Stomach (tissue), 8 donors: ENCODE measurements at regions not wholly inside any gene's neighbourhood (a gene's known extent, or its start where the extent isn't known, plus 50 kb on each side); places are given as distances from the start of the nearest gene placed in this dataset.
A peak's percentile ranks its signal among the peaks of the same experiment; 100 is the strongest.

Source experiments
- DNase-seq, 2 donors: peaks; one replicate each; pipeline versions ENCODE4 v3.0.0 to v3.0.0-alpha.2; 2013 to 2019
- H3K27ac ChIP-seq, 5 donors: fragments of 200-600 bp in 4 of 5; sonication (generic) in 4 of 5; one replicate each; pipeline ENCODE4 v1.5.1; 2013 to 2019; ENCODE audit warnings: mild to moderate bottlenecking in 1 of 5, moderate library complexity in 1 of 5
- H3K27me3 ChIP-seq, 3 donors: fragments of 200-600 bp; sonication (generic); one replicate each; pipeline ENCODE4 v1.5.1; 2017 to 2019; ENCODE audit warnings: mixed run types in 1 of 3
- H3K36me3 ChIP-seq, 4 donors: fragments of 200-600 bp; sonication (generic); 1 replicate in 3 of 4; 2 replicates in 1 of 4; pipeline ENCODE4 v1.5.1; 2016 to 2019
- H3K4me1 ChIP-seq, 4 donors: fragments of 200-600 bp; sonication (generic); one replicate each; pipeline ENCODE4 v1.5.1; 2016 to 2019
- H3K4me3 ChIP-seq, 4 donors: fragments of 200-600 bp; sonication (generic) in 3 of 4; one replicate each; pipeline ENCODE4 v1.5.1; 2016 to 2019; ENCODE audit warnings: mild to moderate bottlenecking in 1 of 4
- H3K9me3 ChIP-seq, 4 donors: fragments of 200-600 bp; sonication (generic); one replicate each; pipeline ENCODE4 v1.5.1; 2016 to 2019
- EP300 ChIP-seq: sonication (generic); formaldehyde crosslinking; IDR thresholded peaks from one replicate; pipeline ENCODE4 v1.6.1; 2017; ENCODE audit warnings: antibody characterized with exemption
- POLR2A ChIP-seq, 4 donors: fragments of 450-650 bp; IDR thresholded peaks; one replicate each; pipeline ENCODE4 v1.6.1; 2016; ENCODE audit warnings: antibody characterized with exemption in 4 of 4, control low read depth in 2 of 4, mild to moderate bottlenecking in 1 of 4, moderate library complexity in 1 of 4
- POLR2AphosphoS5 ChIP-seq, 3 donors: sonication (generic); formaldehyde crosslinking; IDR thresholded peaks; one replicate each; pipeline ENCODE4 v1.6.1; 2016; ENCODE audit warnings: antibody characterized with exemption in 3 of 3
- WGBS, 5 donors: extraction: QIAGEN DNeasy Blood & Tissue Kit in 3 of 5; methylation state at CpG; one replicate each; pipeline versions ENCODE4 v1.1.5 to v1.1.7; 2013 to 2018; 5-methylcytosine and 5-hydroxymethylcytosine counted together
- intact Hi-C: fragments of 100-400 bp; cut with DNase I; formaldehyde crosslinking; loops from one replicate; pipeline ENCODE4 v1.15.1; 2023; ENCODE audit warnings: low total_unique reads
- TF ChIP-seq, protein P1 (sequence below), 7 experiments: fragments of 450-650 bp in 4 of 7; fragments of 200-600 bp in 3 of 7; sonication (generic) in 3 of 7; IDR thresholded peaks; one replicate each; pipeline ENCODE4 v1.5.1; 2016 to 2019; ENCODE audit warnings: antibody characterized with exemption in 7 of 7, control low read depth in 2 of 7, mild to moderate bottlenecking in 1 of 7
- donor health status: healthy with polysubstance abuse.
- donor health status: Bipolar disorder and iron deficiency.
- donor health status: healthy.

DNA sequence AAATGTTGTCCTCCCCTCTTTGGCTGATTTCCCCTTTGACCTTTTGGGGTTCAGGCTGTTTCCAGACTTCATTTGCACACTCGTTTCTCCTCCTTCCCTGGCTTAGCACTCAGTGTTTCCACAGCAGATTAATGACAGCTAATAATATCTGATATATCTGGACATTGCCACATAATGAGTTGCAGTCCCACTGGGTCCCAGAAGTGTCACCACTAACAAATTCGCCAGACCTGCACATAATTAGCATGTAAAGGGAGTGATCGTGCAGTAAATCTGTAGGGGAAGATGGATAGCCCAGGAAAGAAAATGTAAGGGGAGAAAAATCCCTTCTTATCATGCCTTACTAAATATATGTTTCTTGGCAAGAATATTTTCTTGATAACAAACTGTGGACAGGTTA lies 922.1 kb downstream of the TFAP2A start:
- no peaks in the 10 kb centered on the region for H3K4me1 ChIP-seq
- no peak overlapping the region for H3K4me3 ChIP-seq
- WGBS, 5 donors: 33 to 51% (median 38%) methylated on average over 3 of the region's 3 CpGs
- no peak overlapping the region for H3K27ac ChIP-seq
- intact Hi-C loops: no loop called here
- no peaks in the 10 kb centered on the region for H3K27me3 ChIP-seq
- no peak for DNase-seq
- no peaks in the 10 kb centered on the region for H3K36me3 ChIP-seq
- no peaks in the 10 kb centered on the region for H3K9me3 ChIP-seq
- no peak for TF ChIP-seq EP300
- no peak for TF ChIP-seq POLR2AphosphoS5 (IDR thresholded peaks at IDR 0.05)
- TF ChIP-seq, protein P1, sequence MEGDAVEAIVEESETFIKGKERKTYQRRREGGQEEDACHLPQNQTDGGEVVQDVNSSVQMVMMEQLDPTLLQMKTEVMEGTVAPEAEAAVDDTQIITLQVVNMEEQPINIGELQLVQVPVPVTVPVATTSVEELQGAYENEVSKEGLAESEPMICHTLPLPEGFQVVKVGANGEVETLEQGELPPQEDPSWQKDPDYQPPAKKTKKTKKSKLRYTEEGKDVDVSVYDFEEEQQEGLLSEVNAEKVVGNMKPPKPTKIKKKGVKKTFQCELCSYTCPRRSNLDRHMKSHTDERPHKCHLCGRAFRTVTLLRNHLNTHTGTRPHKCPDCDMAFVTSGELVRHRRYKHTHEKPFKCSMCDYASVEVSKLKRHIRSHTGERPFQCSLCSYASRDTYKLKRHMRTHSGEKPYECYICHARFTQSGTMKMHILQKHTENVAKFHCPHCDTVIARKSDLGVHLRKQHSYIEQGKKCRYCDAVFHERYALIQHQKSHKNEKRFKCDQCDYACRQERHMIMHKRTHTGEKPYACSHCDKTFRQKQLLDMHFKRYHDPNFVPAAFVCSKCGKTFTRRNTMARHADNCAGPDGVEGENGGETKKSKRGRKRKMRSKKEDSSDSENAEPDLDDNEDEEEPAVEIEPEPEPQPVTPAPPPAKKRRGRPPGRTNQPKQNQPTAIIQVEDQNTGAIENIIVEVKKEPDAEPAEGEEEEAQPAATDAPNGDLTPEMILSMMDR (IDR thresholded peaks at IDR 0.05): no peak
- no peak for TF ChIP-seq POLR2A (IDR thresholded peaks at IDR 0.05)

DNA sequence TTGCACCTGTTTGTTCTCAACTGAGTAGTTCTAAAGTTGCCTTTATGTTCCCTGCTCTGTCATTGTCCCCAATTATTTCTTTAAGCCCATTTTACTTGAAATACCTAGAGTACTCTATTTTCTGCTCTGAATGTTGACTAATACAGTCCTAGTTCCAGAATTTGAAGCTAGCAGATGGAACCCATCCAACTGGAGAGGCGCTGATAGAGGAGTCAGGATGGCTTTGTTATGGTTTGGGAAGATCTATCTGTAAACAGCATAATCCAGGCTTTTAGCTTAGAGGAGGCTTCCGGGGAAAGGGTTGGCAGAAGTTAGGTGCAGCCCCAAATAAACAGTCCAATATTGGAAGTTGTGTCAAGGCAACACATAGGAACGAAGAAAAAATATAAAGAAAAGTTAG lies 927.7 kb downstream of the TFAP2A start:
- TF ChIP-seq POLR2AphosphoS5 (IDR thresholded peaks at IDR 0.05) (peak in 1 of 3 donors; percentile 17), POLR2A (IDR thresholded peaks at IDR 0.05) (no peak)
- Histone ChIP-seq H3K27ac (no peak overlapping the region), H3K4me3 (no peak overlapping the region), H3K4me1 (peaks cover 0 to 6% (median 0%) of the 10 kb centered on the region in 4 donors), H3K27me3 (no peaks in the 10 kb centered on the region), H3K36me3 (no peaks in the 10 kb centered on the region), H3K9me3 (no peaks in the 10 kb centered on the region)
- intact Hi-C loops: no loop called here
- 50 to 72% (median 60%) methylated on average over 3 of the region's 3 CpGs for WGBS, 5 donors
- DNase-seq: peak in 1 of 2 donors; percentile 21

DNA sequence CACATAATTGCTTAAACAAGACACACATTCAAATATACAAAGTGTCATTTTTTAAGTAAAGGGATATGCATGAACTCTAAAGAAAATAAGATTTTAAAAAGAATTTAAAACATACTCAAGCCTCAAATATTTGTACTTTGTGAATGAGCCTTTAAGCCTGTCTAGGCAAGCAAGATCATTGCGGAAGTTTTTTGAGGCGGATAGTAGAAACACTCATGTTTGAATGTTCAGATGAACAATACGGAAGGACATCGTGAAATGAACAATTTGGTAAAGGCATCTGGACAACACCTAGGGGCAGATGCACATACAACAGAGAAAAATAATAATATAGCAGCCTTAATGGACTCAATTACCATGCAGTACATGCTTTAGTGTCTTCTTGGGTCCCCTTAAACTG lies 928.9 kb downstream of the TFAP2A start:
- intact Hi-C loops: no loop called here
- H3K9me3 ChIP-seq: no peaks in the 10 kb centered on the region
- H3K36me3 ChIP-seq: no peaks in the 10 kb centered on the region
- H3K4me3 ChIP-seq: no peak overlapping the region
- no peak overlapping the region for H3K27ac ChIP-seq
- WGBS, 5 donors: 77 to 85% (median 84%) methylated on average over 4 of the region's 4 CpGs
- TF ChIP-seq, protein P1 (IDR thresholded peaks at IDR 0.05): no peak
- TF ChIP-seq POLR2A (IDR thresholded peaks at IDR 0.05) (no peak), POLR2AphosphoS5 (IDR thresholded peaks at IDR 0.05) (no peak), EP300 (no peak)
- no peak for DNase-seq
- peaks cover 0 to 17% (median 2%) of the 10 kb centered on the region in 4 donors for H3K4me1 ChIP-seq
- H3K27me3 ChIP-seq: no peaks in the 10 kb centered on the region

DNA sequence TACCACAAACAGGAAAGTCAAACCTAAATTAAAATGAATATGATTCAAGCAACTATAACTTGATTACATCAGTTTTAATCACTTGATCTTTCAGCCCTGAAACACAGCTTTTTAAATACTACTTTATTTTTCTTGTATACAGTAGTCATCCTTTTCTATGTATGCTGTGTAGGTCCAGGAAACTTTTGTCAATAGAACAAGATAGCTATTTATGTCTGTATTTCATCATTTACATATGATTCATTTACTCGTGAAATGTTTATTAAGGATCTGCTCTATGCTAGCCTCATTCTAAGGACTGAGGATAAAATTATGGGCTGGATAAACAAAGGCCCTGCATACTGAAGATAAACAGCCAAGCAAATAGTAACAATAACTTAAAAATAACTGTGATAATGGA lies 930.2 kb downstream of the TFAP2A start:
- no peaks in the 10 kb centered on the region for H3K36me3 ChIP-seq
- H3K4me3 ChIP-seq: no peak overlapping the region
- peaks cover 0 to 19% (median 2%) of the 10 kb centered on the region in 4 donors for H3K4me1 ChIP-seq
- H3K27me3 ChIP-seq: no peaks in the 10 kb centered on the region
- no peak overlapping the region for H3K27ac ChIP-seq
- WGBS, 5 donors: 30 to 51% (median 48%) methylated on average over 1 of the region's 1 CpG
- intact Hi-C loops: no loop called here
- no peaks in the 10 kb centered on the region for H3K9me3 ChIP-seq
- TF ChIP-seq EP300 (no peak), POLR2A (IDR thresholded peaks at IDR 0.05) (no peak), POLR2AphosphoS5 (IDR thresholded peaks at IDR 0.05) (no peak)
- TF ChIP-seq, protein P1 (IDR thresholded peaks at IDR 0.05): no peak
- DNase-seq: no peak

DNA sequence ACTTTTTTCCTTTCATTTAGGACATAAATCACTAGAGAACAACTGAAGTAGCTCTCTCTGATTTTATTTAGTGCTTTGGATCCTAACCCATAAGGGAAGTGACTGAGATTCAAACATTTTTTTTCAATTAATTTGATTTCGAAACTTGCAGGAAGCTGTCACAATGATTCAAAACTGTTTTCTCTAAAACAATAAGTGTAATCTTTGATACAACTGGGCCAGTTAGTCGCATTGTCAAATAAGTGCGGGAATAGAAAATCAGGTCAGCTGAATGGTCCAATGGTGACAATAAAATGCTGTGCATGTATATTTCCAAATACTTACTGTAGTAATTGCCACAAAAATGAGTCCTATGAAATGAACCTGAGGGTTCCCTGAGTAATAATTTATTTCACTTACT lies 930.8 kb downstream of the TFAP2A start:
- Histone ChIP-seq H3K27me3 (no peaks in the 10 kb centered on the region), H3K9me3 (no peaks in the 10 kb centered on the region), H3K27ac (no peak overlapping the region), H3K4me1 (peaks cover 0 to 19% (median 2%) of the 10 kb centered on the region in 4 donors), H3K4me3 (no peak overlapping the region), H3K36me3 (no peaks in the 10 kb centered on the region)
- TF ChIP-seq POLR2A (IDR thresholded peaks at IDR 0.05): no peak
- TF ChIP-seq, protein P1 (IDR thresholded peaks at IDR 0.05): no peak
- no peak for TF ChIP-seq EP300
- TF ChIP-seq POLR2AphosphoS5 (IDR thresholded peaks at IDR 0.05): no peak
- intact Hi-C loops: no loop called here
- WGBS, 5 donors: 80 to 91% (median 86%) methylated on average over 3 of the region's 3 CpGs
- no peak for DNase-seq
